IMR-90 (cell line): ENCODE measurements at regions not wholly inside any gene's neighbourhood (a gene's known extent, or its start where the extent isn't known, plus 50 kb on each side); places are given as distances from the start of the nearest gene placed in this dataset.

ENCODE experiments used
- ATAC-seq: fragments of 200-7000 bp; cut with Tn5 transposase; 2 replicates; pipeline ENCODE4 v1.9.1; 2020; ENCODE audit warnings: low read depth, mild to moderate bottlenecking, moderate library complexity
- BruUV-seq: library from RNA; stranded (reverse); fragments of 400-500 nt; replicated peaks from 2 replicates; lab custom pipeline; 2021; lab: Mats Ljungman, UMichigan
- CTCF ChIA-PET: fragments of 300-600 bp; formaldehyde crosslinking; extraction: SDS; loops from one replicate; lab custom pipeline; 2021; ENCODE audit warnings: antibody characterized with exemption; lab: Yijun Ruan, JAX
- POLR2A ChIA-PET: fragments of 300-600 bp; sonication (Branson Sonifier 250); formaldehyde crosslinking; loops from one replicate; lab custom pipeline; 2022; ENCODE audit warnings: antibody characterized with exemption; ENCODE audit not compliant: unreplicated experiment; lab: Charles Lee
- DNase-seq: peaks from one replicate; pipeline ENCODE4 v3.0.0; 2013
- H2AFZ ChIP-seq: replicated peaks from 2 replicates; pipeline ENCODE3; 2013; ENCODE audit warnings: low read length, mild to moderate bottlenecking; ENCODE audit not compliant: poor library complexity
- H2AK5ac ChIP-seq: 2 replicates; pipeline ENCODE4 v1.6.1; 2013; ENCODE audit warnings: low read depth, low read length, inconsistent platforms
- H2AK9ac ChIP-seq: replicated peaks from 2 replicates; pipeline ENCODE3; 2013; ENCODE audit warnings: mild to moderate bottlenecking, low read depth, low read length, moderate library complexity; ENCODE audit not compliant: poor library complexity
- H2BK120ac ChIP-seq: 2 replicates; pipeline ENCODE4 v1.6.1; 2013; ENCODE audit warnings: low read depth, low read length, inconsistent platforms
- H2BK15ac ChIP-seq: 3 replicates; pipeline ENCODE4 v1.6.1; 2013; ENCODE audit warnings: low read depth, low read length, inconsistent platforms
- H2BK20ac ChIP-seq: 2 replicates; pipeline ENCODE4 v1.6.1; 2013; ENCODE audit warnings: low read depth, mild to moderate bottlenecking, inconsistent platforms, low read length, moderate library complexity
- H2BK5ac ChIP-seq: 2 replicates; pipeline ENCODE4 v1.6.1; 2013; ENCODE audit warnings: mild to moderate bottlenecking, low read depth, low read length, inconsistent platforms; ENCODE audit not compliant: poor library complexity, severe bottlenecking
- H3K14ac ChIP-seq: replicated peaks from 2 replicates; pipeline ENCODE4 v1.6.1; 2013; ENCODE audit warnings: low read depth, low read length, inconsistent platforms
- H3K18ac ChIP-seq: 2 replicates; pipeline ENCODE4 v1.6.1; 2013; ENCODE audit warnings: low read depth, low read length, control low read depth
- H3K23ac ChIP-seq: 2 replicates; pipeline ENCODE4 v1.6.1; 2013; ENCODE audit warnings: low read depth, low read length, inconsistent platforms
- H3K27ac ChIP-seq: 2 replicates; pipeline ENCODE4 v1.5.1; 2013; ENCODE audit warnings: mild to moderate bottlenecking, control low read depth, low read length; ENCODE audit not compliant: insufficient read depth
- H3K27me3 ChIP-seq: 2 replicates; pipeline ENCODE4 v1.6.1; 2013; ENCODE audit warnings: low read length; ENCODE audit not compliant: control insufficient read depth, insufficient read depth
- H3K36me3 ChIP-seq: 2 replicates; pipeline ENCODE4 v1.6.1; 2013; ENCODE audit warnings: low read length, mixed read lengths; ENCODE audit not compliant: control insufficient read depth, insufficient read depth
- H3K4ac ChIP-seq: 2 replicates; pipeline ENCODE4 v1.6.1; 2013; ENCODE audit warnings: low read depth, low read length, inconsistent platforms
- H3K4me1 ChIP-seq: 2 replicates; pipeline ENCODE4 v1.6.1; 2013; ENCODE audit warnings: low read length, mixed read lengths; ENCODE audit not compliant: control insufficient read depth, insufficient read depth
- H3K4me2 ChIP-seq: 2 replicates; pipeline ENCODE4 v1.6.1; 2013; ENCODE audit warnings: low read depth, mild to moderate bottlenecking, control low read depth, low read length, moderate library complexity
- H3K4me3 ChIP-seq: 2 replicates; pipeline ENCODE4 v1.5.1; 2013; ENCODE audit warnings: low read depth, mild to moderate bottlenecking, control low read depth, low read length, moderate library complexity; ENCODE audit not compliant: insufficient read depth
- H3K56ac ChIP-seq: 2 replicates; pipeline ENCODE4 v1.6.1; 2013; ENCODE audit warnings: low read length, inconsistent platforms; ENCODE audit not compliant: insufficient read depth; ENCODE audit errors: extremely low read depth
- H3K79me1 ChIP-seq, 2 experiments: 2 replicates each; pipeline ENCODE4 v1.6.1; 2013; ENCODE audit warnings: low read length in 2 of 2, inconsistent platforms in 1 of 2, low read depth in 1 of 2
- H3K9ac ChIP-seq: 2 replicates; pipeline ENCODE4 v1.6.1; 2013; ENCODE audit warnings: low read depth, low read length, control low read depth
- H3K9me1 ChIP-seq: 2 replicates; pipeline ENCODE4 v1.6.1; 2013; ENCODE audit warnings: low read length, inconsistent platforms; ENCODE audit not compliant: insufficient read depth
- H3K9me3 ChIP-seq: 2 replicates; pipeline ENCODE4 v1.6.1; 2013; ENCODE audit warnings: low read length; ENCODE audit not compliant: control insufficient read depth, insufficient read depth
- H4K20me1 ChIP-seq: 2 replicates; pipeline ENCODE4 v1.6.1; 2013; ENCODE audit warnings: low read length, inconsistent platforms; ENCODE audit not compliant: insufficient read depth
- H4K5ac ChIP-seq: 2 replicates; pipeline ENCODE4 v1.6.1; 2013; ENCODE audit warnings: mild to moderate bottlenecking, low read depth, low read length, control low read depth
- H4K8ac ChIP-seq, 2 experiments: 2 replicates each; pipeline ENCODE4 v1.6.1; 2013; ENCODE audit warnings: low read depth in 2 of 2, low read length in 2 of 2, control low read depth in 1 of 2, inconsistent platforms in 1 of 2
- H4K91ac ChIP-seq: 2 replicates; pipeline ENCODE4 v1.6.1; 2013; ENCODE audit warnings: low read depth, low read length, inconsistent platforms; ENCODE audit not compliant: insufficient read depth
- BHLHE40 ChIP-seq: fragments of 150-350 bp; IDR thresholded peaks from 2 replicates; pipeline ENCODE4 v1.6.1; 2016; ENCODE audit warnings: mild to moderate bottlenecking, low read depth, low read length
- FOS ChIP-seq: fragments of 150-350 bp; IDR thresholded peaks from 2 replicates; pipeline ENCODE4 v1.6.1; 2016; ENCODE audit warnings: low read depth, low read length
- MAFK ChIP-seq: IDR thresholded peaks from 2 replicates; pipeline ENCODE4 v1.6.1; 2012; ENCODE audit warnings: low read depth, low read length, improper control_type of control experiment
- NFE2L2 ChIP-seq: fragments of 150-350 bp; IDR thresholded peaks from 2 replicates; pipeline ENCODE4 v1.6.1; 2016; ENCODE audit warnings: low read depth, mild to moderate bottlenecking, low read length
- POLR2A ChIP-seq: IDR thresholded peaks from 2 replicates; pipeline ENCODE4 v1.6.1; 2012; ENCODE audit warnings: mild to moderate bottlenecking, low read depth, low read length
- RFX5 ChIP-seq: IDR thresholded peaks from 2 replicates; pipeline ENCODE4 v1.8.0; 2012; ENCODE audit warnings: low read depth, mild to moderate bottlenecking, low read length, moderate library complexity
- SMC3 ChIP-seq: fragments of 150-350 bp; IDR thresholded peaks from 2 replicates; pipeline ENCODE4 v1.6.1; 2016; ENCODE audit warnings: low read depth, mild to moderate bottlenecking, antibody characterized with exemption, low read length, moderate library complexity
- WGBS, 2 experiments: methylation state at CpG; one replicate each; pipeline versions ENCODE4 v1.1.5 to v1.1.7; 2013; ENCODE audit warnings: missing lambda C conversion rate in 2 of 2; ENCODE audit not compliant: insufficient read length in 1 of 2; ENCODE audit errors: extremely low coverage in 2 of 2; 5-methylcytosine and 5-hydroxymethylcytosine counted together
- dilution Hi-C: fragments of 300-500 bp; cut with HindIII; formaldehyde crosslinking; loops from one replicate; pipeline ENCODE4 v1.14.3; 2018; ENCODE audit warnings: low sequenced_read_pairs; ENCODE audit not compliant: unreplicated experiment
- in situ Hi-C: fragments of 300-500 bp; cut with MboI; formaldehyde crosslinking; loops from 3 replicates; pipeline ENCODE4 v1.14.3; 2019; ENCODE audit warnings: low sequenced_read_pairs, inconsistent platforms, mixed read lengths
- intact Hi-C: fragments of 100-400 bp; cut with micrococcal nuclease; formaldehyde crosslinking; loops from 2 replicates; pipeline ENCODE4 v1.10.0; 2022
- TF ChIP-seq, protein P1 (sequence below): conservative IDR thresholded peaks from 2 replicates; pipeline ENCODE4 v1.5.1; 2012; ENCODE audit warnings: mild to moderate bottlenecking, low read depth, low read length, improper control_type of control experiment
- TF ChIP-seq, protein P2 (sequence below): fragments of 150-350 bp; IDR thresholded peaks from 2 replicates; pipeline ENCODE4 v1.6.1; 2016; ENCODE audit warnings: low read depth, mild to moderate bottlenecking, low read length, moderate library complexity, borderline replicate concordance
- TF ChIP-seq, protein P3 (sequence below): fragments of 150-350 bp; IDR thresholded peaks from 2 replicates; pipeline ENCODE4 v1.6.1; 2017; ENCODE audit warnings: mild to moderate bottlenecking, antibody characterized with exemption, low read length, low read depth

DNA sequence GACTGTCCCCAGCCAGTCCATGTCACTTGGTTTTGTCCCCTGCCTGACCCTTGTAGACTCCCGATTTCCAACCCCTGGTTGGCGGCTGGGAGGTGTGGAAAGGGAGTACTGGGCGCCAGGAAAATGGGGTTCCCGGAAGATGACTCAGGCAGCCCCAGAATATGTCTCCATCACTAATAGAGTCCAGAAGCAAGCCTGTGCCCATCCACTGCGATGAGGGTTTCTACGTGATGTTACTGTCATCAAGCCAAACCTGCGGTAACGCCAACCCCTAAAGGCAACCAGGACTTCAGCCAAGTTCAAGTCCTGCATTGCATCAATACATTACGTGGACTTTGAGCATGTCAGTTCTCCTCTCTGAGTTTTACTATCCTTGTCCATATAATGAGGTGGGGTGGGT, 62.0 kb upstream of the TAF1B start:
- Histone ChIP-seq H3K56ac (no peak overlapping the region), H2BK15ac (no peak overlapping the region), H2BK5ac (no peak overlapping the region), H3K23ac (no peak overlapping the region; the same call in 1 of the 2 replicates), H2AK5ac (no peak overlapping the region), H4K8ac (no peak overlapping the region), H2BK120ac (no peak overlapping the region), H3K9me1 (0 out of 2 replicates have a peak, but pooled peaks cover 3% of the 10 kb centered on the region), H2AK9ac (no peak overlapping the region), H2AFZ (no peak overlapping the region), H3K27ac (no peak overlapping the region), H3K4me2 (no peak overlapping the region), H2BK20ac (no peak overlapping the region), H4K91ac (no peak overlapping the region), H3K14ac (no peak overlapping the region), H3K36me3 (no peaks in the 10 kb centered on the region), H4K5ac (no peak overlapping the region), H3K9me3 (no peaks in the 10 kb centered on the region), H3K4me1 (no peaks in the 10 kb centered on the region), H3K4ac (no peak overlapping the region), H3K18ac (no peak overlapping the region), H3K27me3 (peaks cover 20% of the 10 kb centered on the region), H3K79me1 (no peaks in the 10 kb centered on the region), H3K9ac (no peak overlapping the region), H3K4me3 (no peak overlapping the region), H4K20me1 (no peaks in the 10 kb centered on the region)
- intact Hi-C loops (no loop called here), dilution Hi-C loops (no loop called here), in situ Hi-C loops (no loop called here)
- ATAC-seq (no peak), DNase-seq (no peak)
- TF ChIP-seq RFX5, result no peak
- no peak for TF ChIP-seq NFE2L2
- no peak for TF ChIP-seq MAFK
- TF ChIP-seq, protein P1, sequence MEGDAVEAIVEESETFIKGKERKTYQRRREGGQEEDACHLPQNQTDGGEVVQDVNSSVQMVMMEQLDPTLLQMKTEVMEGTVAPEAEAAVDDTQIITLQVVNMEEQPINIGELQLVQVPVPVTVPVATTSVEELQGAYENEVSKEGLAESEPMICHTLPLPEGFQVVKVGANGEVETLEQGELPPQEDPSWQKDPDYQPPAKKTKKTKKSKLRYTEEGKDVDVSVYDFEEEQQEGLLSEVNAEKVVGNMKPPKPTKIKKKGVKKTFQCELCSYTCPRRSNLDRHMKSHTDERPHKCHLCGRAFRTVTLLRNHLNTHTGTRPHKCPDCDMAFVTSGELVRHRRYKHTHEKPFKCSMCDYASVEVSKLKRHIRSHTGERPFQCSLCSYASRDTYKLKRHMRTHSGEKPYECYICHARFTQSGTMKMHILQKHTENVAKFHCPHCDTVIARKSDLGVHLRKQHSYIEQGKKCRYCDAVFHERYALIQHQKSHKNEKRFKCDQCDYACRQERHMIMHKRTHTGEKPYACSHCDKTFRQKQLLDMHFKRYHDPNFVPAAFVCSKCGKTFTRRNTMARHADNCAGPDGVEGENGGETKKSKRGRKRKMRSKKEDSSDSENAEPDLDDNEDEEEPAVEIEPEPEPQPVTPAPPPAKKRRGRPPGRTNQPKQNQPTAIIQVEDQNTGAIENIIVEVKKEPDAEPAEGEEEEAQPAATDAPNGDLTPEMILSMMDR, result no peak
- TF ChIP-seq POLR2A, result no peak
- TF ChIP-seq, protein P2, sequence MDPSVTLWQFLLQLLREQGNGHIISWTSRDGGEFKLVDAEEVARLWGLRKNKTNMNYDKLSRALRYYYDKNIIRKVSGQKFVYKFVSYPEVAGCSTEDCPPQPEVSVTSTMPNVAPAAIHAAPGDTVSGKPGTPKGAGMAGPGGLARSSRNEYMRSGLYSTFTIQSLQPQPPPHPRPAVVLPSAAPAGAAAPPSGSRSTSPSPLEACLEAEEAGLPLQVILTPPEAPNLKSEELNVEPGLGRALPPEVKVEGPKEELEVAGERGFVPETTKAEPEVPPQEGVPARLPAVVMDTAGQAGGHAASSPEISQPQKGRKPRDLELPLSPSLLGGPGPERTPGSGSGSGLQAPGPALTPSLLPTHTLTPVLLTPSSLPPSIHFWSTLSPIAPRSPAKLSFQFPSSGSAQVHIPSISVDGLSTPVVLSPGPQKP, result no peak
- no peak for TF ChIP-seq SMC3
- no peak for TF ChIP-seq BHLHE40
- TF ChIP-seq FOS, result no peak
- TF ChIP-seq, protein P3, sequence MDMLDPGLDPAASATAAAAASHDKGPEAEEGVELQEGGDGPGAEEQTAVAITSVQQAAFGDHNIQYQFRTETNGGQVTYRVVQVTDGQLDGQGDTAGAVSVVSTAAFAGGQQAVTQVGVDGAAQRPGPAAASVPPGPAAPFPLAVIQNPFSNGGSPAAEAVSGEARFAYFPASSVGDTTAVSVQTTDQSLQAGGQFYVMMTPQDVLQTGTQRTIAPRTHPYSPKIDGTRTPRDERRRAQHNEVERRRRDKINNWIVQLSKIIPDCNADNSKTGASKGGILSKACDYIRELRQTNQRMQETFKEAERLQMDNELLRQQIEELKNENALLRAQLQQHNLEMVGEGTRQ, result no peak
- BruUV-seq, result no TSS peak
- CTCF ChIA-PET, result no interaction called here
- WGBS, 2 experiments, result no CpG with 5 or more reads among the region's 9 CpGs
- POLR2A ChIA-PET, result no interaction called here
